NCI-H2081 (cell line): ENCODE measurements at regions not wholly inside any gene's neighbourhood (a gene's known extent, or its start where the extent isn't known, plus 50 kb on each side); places are given as distances from the start of the nearest gene placed in this dataset.
"Not testable (repeated sequence)": the region's sequence is repeated elsewhere in the genome, so short reads cannot be mapped to it uniquely, and the experiment has no call there.

ENCODE experiments used
- DNase-seq, 2 experiments: peaks; one replicate each; lab custom pipeline; 2025; lab: John Stamatoyannopoulos, UW

DNA sequence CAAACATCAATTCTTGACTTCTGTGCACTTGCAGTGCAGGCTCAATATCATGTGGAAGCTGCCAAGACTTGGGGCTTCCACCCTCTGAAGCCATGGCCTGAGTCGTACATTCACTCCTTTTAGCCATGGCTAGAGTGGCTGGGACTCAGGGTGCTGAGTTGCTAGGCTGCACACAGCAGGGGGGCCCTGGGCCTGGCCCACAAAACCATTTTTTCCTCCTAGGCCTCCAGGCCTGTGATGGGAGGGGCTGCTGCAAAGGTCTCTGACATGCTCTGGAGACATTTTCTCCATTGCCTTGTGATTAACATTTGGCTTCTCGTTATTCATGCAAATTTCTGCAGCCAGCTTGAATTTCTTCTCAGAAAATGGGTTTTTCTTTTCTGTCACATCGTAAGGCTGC is 1226.8 kb downstream of the AACS start:
- not testable (repeated sequence) for DNase-seq

DNA sequence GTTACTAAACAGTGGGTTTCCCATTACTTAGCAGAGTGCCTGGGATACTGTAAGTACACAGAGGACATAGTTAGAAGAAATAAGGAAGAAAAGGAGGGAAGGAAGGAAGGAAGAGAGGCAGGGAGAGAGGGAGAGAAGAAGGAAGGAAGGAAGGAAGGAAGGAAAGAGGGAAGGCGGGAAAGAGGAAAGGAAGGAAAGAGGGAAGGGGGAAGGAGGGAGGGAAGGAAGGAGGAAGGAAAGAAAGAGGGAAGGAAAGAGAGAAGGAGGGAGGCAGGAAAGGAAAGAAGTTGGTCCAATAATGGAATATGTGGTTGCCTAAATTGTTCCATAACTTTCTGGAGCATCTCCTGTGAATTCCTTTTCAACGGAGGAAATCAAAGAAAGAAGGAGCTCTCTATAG is 1230.4 kb downstream of the AACS start:
- DNase-seq, result no peak

DNA sequence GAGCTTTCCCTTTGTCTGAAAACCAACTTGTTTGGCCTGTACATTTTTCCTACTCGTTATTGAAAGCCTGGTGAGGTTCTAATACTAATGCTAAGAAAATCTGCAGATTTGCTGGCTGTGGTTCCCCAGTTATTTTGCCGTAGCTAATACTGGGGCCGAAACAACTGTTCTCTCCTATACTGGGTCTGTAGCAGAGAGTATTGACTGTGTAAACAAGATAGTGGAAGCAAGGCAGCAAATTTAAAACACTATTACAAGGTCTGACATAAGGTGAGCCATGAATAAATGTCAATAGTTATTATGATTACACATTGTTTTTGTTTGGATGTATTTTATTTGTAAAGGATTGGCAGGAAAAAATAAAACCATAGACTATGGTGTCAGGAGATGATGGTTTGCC is 1244.0 kb downstream of the AACS start:
- no peak for DNase-seq

DNA sequence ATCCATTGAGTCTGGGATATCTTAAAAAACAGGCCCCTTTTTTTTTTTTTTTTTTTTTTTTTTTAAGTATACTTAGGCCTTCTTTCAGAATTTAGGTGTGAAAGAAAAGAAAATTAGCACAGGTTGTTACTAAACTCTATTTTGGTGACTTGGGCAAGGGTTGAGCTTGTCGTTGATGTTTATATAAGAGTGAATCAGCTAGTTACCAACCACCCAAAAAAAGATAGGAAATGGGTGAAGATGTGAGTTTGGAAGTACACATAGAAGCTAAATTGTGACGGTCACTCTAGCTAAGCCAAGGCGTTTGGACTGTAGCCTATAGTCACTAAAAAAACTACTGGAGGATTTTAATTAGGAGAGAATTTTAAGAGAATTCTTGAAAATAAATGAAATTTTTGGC is 1247.2 kb downstream of the AACS start:
- DNase-seq, result no peak

DNA sequence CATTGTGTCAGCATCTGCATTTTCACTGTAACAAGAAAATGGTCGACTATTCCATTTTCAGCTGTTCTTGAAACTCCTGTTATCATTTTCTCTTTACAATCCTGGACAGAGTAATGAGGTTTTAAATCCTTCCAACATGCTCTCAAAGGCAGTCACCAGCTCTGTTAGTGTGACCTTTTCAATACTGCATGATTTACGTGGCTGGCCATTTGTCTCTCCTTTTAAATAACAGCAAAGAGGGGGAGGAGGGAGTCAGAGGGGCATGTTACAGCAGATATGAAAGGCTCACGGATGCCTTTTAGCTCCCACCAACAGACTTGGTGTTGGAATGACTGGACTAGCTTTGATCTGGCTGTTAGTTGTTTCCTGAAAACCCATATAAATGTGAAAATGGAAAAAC is 1251.2 kb downstream of the AACS start:
- DNase-seq, result no peak

DNA sequence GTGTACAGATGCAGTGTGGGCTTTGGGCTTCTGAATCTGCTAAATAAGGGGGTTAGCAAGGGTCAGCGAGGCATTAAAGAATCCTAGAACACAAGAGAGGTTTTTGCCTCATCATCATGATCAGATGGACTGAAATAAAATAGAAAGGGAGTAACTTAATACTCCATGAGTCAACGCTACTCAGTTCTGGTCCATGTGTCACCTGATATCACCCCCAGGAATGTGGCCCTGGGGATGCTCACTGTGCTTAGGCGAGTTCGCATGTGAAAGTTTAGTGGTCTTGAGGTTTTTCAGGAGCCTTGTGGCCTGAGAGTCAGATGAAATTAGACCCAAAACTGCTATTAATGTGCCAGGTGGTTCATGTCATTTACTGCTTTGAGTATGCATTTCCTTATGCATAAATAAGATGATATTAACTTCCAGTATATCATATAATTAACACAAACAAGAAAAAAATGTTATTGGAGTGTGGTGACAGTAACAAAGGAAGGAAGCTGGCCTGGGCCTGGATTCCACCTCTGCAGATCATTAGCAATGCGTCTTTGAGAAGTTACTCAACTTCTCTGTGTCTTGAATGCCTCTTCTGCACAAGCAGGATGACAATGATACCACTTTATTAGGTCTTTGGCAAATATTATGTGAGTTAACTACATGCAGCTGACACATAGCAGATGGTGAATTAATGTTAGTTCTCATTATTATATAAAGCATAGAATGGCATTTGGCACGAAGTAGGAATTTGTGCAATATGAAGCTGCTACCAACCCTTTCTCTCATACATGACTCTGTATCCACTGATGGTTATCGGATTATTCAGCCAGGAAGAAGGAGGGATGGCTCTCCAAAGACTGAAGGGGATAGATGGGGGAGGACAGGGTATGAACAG is 1272.6 kb downstream of the AACS start:
- no peak for DNase-seq

DNA sequence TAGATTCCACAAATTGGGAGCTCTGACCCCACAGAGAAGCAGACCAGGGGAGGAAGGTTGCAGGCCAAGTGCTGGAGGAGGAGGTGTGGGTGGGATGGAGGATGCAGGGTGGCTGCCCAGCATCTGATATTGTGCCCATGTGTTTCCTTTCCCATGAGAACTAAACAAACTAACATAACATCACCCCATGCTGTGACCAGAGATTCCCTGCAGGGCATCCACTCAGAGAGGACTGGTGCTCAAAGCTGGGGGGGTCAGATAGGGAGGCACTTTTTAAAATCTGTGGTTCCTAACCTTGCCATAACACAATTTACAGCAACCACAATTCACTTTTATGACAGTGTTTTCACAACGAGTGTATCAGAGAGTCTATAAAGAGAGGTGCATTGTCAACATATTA is 1277.6 kb downstream of the AACS start:
- DNase-seq, result peak in 1 of 2 experiments; percentile 8

DNA sequence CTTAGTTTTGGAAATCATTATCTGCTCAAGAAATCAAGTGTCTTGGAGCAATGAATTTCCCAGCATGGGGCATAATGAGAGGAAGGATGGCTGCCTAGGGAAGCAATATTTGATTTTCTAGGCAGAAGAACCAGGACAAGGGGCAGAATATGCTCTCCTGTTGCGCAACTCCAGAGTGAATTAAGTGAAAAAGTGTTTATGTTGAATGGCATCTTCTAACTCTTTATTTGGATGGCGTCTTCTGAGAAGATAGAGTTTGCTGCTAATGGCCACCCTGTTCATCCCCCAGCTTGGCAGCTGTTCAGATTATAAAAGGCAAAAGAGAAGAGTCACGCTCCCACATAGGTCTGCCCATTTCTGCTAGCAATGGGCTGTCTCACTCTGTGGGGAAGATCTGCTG is 1278.1 kb downstream of the AACS start:
- no peak for DNase-seq

DNA sequence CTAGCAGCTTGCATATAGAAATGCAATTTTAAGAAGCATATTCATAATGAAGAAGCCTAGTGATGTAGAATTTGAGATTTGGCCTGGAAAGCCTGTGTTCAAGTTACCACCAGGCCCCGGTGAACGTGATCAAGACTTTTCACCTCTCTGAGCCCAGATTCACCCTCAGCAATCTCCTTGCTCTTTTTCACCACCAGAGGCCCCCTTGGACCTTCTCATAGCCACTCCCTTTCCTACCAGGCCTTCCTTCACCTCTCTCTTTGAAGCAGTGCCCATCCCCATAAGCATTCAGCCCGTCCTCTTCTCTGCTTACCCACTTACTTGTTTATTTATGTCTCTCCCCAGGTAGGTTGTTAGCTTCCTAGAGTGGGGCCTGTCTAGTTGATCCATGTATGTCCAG is 1280.9 kb downstream of the AACS start:
- DNase-seq, result no peak

DNA sequence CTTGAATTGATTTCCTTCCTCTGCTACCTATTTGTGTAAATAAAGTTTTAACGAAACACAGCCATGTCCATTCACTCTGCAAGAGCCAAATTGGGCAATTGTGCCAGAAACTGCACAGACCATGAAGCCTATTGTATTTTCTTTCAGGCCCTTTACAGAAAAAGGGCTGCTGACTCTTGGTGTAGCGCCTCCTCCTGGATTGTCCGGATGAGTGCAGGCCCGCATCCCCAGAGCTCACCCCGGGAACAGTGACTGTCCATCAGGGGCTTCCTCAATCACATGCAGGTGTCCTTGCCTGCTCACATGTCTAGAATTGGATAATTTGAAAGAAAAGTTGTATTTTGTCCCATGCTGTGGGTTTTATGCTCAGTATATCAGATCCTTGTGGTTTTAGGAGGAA is 1282.2 kb downstream of the AACS start:
- no peak for DNase-seq

DNA sequence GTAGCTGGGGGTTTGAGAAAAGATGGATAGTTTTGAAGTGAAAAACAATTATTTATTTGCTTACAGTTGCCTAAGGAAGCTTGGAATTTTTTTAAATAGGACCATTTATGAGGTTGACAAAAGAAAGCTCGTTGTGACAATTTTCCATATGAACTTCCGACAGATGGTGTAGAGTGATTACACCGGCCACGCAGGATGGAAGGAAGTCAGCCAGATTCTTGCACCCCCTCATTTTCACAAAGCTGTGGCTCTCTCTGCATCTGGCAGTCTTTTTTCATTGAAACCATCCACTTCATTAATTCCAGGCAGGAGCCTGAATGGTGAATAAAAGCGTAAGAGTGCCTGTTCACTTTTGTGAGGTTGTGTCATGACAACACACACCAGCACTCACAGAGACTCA is 1284.1 kb downstream of the AACS start:
- DNase-seq, result no peak

DNA sequence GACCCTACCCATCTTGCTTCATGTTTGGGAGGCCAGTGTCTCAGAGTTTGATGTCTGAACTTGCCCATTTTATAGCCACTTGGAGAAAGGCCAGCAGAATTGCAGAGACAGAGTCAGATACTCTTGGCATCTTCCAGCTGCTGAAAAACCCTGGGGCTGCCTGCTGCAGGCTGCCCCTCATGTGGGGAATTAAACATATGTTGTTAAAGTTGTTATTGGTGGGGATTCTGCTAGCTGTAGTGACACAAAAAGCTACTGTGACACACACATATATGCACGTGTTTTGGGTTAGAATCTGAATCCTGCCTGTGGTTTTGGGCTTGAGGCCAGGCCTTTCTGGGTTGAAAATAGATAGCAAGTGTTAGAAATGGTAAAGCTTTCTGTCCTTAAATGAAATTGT is 1288.4 kb downstream of the AACS start:
- no peak for DNase-seq

DNA sequence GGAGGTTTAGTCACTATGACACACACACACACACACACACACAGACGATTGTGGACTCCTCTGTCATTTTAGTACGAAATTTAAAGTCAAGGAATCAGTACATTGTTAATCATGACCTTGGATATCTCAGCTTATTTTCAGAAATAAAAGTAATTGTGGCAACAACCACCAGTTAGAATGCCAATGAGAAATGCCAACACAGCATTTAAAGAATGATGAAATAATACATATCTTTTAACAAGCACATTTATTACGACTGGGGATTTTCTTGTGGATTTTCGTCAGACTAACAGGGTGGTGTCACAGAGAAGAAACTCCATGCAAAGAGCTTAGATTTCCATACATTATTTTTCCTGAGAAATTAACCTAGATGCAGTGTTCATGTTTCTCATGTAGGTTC is 1289.4 kb downstream of the AACS start:
- DNase-seq, result no peak

DNA sequence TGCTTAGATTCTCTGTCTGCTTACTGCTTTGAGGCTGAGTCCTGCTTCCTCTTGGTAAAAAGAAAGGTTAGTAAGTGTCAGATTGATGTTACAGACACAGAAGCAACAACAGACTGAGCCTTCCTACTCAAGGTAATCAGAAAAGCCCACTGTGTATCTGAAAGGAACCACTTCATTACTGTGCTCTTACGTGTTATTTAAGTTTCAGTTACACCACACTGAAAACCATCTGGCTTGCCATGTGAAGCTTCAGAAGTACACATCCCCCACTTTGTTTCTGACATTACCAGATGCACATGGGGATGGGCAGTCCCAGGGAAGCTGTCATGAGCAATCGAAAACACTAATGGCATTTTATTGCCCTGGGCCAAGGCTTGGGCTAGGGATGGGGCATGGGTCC is 1290.1 kb downstream of the AACS start:
- DNase-seq, result no peak

DNA sequence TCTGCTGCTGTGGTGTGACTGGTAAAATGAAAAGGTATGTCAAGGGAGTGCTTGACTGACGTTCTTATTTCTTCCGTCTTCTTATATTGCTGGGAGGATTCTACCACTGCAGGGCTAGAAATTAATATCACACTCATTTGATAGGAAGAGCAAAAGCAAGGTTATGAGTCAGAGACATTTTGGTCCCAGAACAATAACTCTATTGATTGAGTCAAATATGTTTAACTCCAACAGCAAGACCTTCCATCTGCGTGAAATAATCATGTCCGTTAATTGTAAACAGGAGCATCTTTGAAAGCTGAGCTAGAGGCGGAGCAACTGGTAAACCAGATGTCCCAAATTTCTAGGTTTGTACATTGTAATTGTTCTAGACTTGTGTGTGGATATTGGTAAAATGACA is 1293.6 kb downstream of the AACS start:
- no peak for DNase-seq

DNA sequence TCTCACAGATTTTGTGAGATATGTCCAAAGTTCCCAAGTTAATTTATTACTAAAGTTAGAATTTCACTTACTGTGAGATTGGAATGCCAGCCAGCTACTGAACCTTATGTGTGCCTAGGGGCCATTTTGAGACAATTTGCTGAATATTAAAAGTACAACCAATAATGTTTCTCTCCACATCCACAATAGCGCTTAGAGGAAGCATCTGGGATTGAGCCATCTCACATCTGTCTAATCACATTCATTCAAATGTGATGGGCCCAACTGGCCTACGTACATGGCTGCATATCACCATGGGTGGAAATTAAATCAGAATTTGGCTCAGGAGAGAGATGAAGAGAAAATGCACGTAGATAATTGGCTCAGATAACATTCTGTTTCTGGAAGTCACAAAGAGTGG is 1294.0 kb downstream of the AACS start:
- DNase-seq, result no peak

DNA sequence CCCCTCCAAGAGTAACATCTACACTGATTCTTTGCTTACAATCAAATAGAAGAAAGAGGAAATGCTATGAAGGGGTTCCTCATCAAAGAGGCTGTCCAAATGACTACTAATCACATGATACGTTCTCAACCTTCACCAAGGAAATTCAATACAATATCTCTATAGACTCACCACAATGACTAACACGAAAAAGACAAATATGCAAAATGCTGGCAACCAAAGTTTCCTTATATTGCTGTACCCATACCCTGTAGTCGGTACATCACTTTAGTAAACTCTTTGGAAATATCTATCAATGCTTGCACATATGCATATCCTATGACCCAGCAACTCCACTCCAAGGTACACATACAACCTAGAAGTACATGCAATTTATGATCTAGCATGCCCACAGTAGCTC is 1296.6 kb downstream of the AACS start:
- DNase-seq, result no peak

DNA sequence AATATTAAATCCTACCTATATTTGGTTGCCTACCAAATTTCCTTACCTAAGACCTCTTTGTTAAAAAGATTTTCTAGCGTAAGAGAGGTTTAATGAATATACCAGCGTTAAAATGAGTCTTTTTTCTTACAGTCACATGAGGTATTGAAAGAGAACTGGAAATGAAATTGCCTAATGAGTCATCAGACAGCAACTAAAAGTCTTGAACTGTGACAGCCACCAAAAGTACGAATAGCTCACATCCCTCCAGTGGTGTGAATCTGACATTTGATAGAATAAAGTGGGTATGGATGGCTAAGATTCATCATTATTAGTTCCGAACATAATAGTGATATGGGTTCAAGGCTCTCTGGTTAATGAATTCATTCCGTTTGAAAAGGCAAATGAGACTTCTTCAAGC is 1297.3 kb downstream of the AACS start:
- no peak for DNase-seq

DNA sequence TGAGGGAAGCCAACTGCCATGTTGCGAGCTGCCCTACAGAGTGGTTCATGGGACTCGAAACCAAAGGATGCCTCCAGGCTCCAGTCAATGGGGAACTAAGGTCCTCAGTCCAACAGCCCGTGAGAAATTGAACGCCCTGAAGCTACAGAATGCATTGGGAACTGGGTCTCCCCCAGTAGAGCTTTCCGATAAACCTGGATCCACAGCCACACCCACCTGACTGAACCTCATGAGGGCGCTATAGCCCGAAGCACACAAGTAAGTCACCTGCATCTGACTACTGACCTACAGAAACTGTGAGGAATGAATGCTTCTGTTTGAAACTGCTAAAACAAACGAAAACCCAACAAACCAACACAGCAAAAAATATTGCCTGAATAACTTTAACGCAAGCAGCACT is 1297.7 kb downstream of the AACS start:
- DNase-seq, result no peak

DNA sequence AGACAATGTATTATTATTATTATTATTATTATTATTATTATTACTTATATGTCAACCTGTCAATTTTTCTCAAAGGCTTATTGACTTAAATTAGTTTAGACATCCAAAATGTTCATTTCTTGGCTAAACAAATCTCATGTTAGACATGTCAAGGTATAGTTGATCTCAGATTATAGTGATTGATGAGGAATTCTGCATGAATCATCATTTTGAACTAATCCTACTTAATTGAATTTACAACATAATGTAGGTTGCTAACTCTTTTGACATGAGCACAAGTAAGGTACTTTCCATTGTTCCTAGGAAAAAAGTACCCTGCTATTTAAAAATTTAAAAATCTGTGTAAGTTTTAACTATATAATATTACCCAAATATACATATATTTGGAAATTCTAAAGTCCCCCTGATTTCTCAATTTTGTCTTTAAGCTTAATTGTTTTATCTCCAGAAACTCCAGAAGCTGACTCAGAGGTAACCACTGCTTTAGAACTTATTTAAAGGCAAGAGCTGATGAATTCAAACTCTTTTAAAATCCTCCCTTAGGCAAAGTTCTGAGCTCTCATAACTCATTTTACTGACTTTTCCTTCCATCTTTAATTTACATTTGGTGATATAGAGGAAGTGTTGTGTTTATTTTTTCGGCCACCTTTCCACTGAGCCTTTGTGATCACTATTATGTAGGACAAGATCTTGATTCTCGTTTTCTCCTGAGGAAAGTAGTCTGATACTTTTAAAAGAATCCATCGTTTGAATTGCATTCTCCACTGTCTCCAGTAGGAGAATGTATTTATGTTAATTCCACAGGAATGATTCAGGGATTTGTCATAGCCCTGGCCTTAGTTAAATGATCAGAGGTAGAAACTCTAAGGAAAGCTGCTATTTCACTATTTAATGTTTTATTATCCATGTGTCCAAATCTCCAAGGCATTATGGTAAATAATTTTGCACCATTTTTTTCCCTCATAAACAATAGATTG is 1304.5 kb downstream of the AACS start:
- DNase-seq, result no peak

DNA sequence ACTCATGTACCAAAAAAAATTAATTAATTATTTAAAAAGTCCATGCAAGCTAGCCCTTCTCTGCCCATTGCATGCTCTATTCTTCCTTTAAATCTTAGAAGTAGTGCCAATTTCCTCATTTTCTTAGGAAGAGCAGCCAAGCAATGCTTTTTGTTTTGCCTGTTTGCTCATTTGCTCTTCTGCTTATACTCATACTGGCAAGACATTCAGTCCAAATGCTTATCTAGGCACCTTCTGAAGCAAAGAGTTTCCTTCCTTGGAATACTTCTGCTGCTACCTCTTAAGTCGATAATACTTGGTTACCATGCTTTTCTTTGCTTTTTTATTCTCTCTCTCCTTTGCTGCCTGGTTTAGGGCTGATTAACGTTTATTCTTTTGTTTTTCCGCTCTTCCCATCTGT is 1318.3 kb downstream of the AACS start:
- no peak for DNase-seq

DNA sequence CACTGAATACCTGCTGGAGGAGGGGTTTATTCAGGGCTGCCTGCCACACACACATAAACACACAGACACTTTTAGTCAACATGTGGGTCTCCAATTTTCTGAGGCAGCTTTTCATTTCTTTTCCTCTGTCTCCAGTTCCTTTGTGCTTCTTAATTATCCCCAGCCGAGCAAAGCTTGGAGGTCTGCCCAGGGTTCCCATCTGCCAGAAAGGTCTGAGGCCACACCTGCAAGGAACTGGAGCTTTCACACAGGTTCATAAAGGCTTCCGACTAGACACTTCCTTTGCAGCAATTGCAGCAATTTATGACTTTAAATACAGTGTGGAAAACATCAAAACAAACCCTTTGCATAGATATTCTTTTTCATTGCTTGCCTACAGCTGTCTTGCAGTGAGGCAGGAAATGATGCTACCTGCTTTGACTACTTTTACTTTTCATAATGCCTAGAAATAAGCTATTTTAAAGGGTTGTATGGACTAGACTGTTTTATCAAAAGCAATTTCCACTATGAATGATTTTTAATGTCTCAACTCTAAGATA is 1318.9 kb downstream of the AACS start:
- DNase-seq, result peak; percentile 61 to 85

DNA sequence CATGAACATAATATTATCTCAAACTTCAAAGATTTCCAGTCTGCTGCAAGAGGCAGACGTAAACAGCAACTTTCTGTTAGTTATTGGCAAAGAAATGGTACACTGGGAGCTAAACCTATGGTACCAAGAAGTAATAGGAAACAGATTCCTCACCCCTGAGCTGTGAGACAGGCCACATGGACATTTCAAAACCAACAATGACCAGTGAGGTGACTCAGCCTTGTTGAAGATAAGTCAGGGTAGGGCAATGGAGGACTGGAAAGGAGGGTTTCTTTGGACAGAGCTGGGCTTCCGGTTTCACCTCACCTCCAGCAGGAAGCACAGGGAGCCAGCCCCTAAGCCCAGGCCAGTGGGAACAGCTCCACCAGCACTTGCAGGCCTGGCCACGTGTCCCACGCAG is 1320.5 kb downstream of the AACS start:
- no peak for DNase-seq
